ENCODE measurements at regions not wholly inside any gene's neighbourhood (a gene's known extent, or its start where the extent isn't known, plus 50 kb on each side); places are given as distances from the start of the nearest gene placed in this dataset.

- no peaks in the 10 kb centered on the region for H3K79me2 ChIP-seq (ENCODE audit: insufficient read depth, low read depth, low read length)
- H3K4me1 ChIP-seq (ENCODE audit: insufficient read depth, low read length, poor library complexity, severe bottlenecking) = no peaks in the 10 kb centered on the region
- no TSS peak for BruUV-seq (replicated peaks)
- intact Hi-C loops (cut with micrococcal nuclease; ENCODE audit: unreplicated experiment) = no loop called here
- no peaks in the 10 kb centered on the region for H3K9me2 ChIP-seq (ENCODE audit: insufficient read depth, low read length)
- ChIA-PET POLR2A (no interaction called here), CTCF (ENCODE audit: unreplicated experiment) (no interaction called here)
- H3K4me2 ChIP-seq (ENCODE audit: low read length) = no peak overlapping the region
- H4K20me1 ChIP-seq (ENCODE audit: insufficient read depth, low read length) = no peaks in the 10 kb centered on the region
- H2AFZ ChIP-seq (ENCODE audit: low read length) = no peak overlapping the region
- no peak overlapping the region for H3K27ac ChIP-seq (ENCODE audit: low read depth, low read length, poor library complexity, severe bottlenecking)
- TF ChIP-seq CTCF (conservative IDR thresholded peaks at IDR 0.05; ENCODE audit: low read length) (no peak), EZH2phosphoT487 (IDR thresholded peaks at IDR 0.05; ENCODE audit: borderline replicate concordance, low read depth, low read length) (no peak)
- no peaks in the 10 kb centered on the region for H3K9me3 ChIP-seq (ENCODE audit: low read length)
- H3K4me3 ChIP-seq (ENCODE audit: low read depth, low read length, poor library complexity, severe bottlenecking) = no peak overlapping the region
- no peaks in the 10 kb centered on the region for H3K36me3 ChIP-seq (ENCODE audit: insufficient read depth, low read length)
- DNase-seq (ENCODE audit: low spot score) = no peak
Observed at GRCh38 chr3:13217253-13217652, 144.0 kb upstream of the IQSEC1 start.

- H4K20me1 ChIP-seq (ENCODE audit: insufficient read depth, low read length) = no peaks in the 10 kb centered on the region
- no peak overlapping the region for H2AFZ ChIP-seq (ENCODE audit: low read length)
- no peak overlapping the region for H3K27ac ChIP-seq (ENCODE audit: low read depth, low read length, poor library complexity, severe bottlenecking)
- H3K79me2 ChIP-seq (ENCODE audit: insufficient read depth, low read depth, low read length) = no peaks in the 10 kb centered on the region
- no peaks in the 10 kb centered on the region for H3K9me3 ChIP-seq (ENCODE audit: low read length)
- no TSS peak for BruUV-seq (replicated peaks)
- H3K36me3 ChIP-seq (ENCODE audit: insufficient read depth, low read length) = no peaks in the 10 kb centered on the region
- H3K4me1 ChIP-seq (ENCODE audit: insufficient read depth, low read length, poor library complexity, severe bottlenecking) = no peaks in the 10 kb centered on the region
- intact Hi-C loops (cut with micrococcal nuclease; ENCODE audit: unreplicated experiment) = no loop called here
- H3K9me2 ChIP-seq (ENCODE audit: insufficient read depth, low read length) = no peaks in the 10 kb centered on the region
- no peak for DNase-seq (ENCODE audit: low spot score)
- no peak overlapping the region for H3K4me2 ChIP-seq (ENCODE audit: low read length)
- CTCF ChIA-PET (ENCODE audit: unreplicated experiment) = no interaction called here
- POLR2A ChIA-PET = interaction anchor here (0.5 kb wide), 1 partner anchor 263 kb away, joined by 3 read pairs; no protein-coding TSS in a partner anchor
- no peak overlapping the region for H3K4me3 ChIP-seq (ENCODE audit: low read depth, low read length, poor library complexity, severe bottlenecking)
- TF ChIP-seq EZH2phosphoT487 (IDR thresholded peaks at IDR 0.05; ENCODE audit: borderline replicate concordance, low read depth, low read length) = no peak
- no peak for TF ChIP-seq CTCF (conservative IDR thresholded peaks at IDR 0.05; ENCODE audit: low read length)
Observed at GRCh38 chr3:13215940-13216546, 142.8 kb upstream of the IQSEC1 start.

- no peaks in the 10 kb centered on the region for H3K79me2 ChIP-seq (ENCODE audit: insufficient read depth, low read depth, low read length)
- H3K36me3 ChIP-seq (ENCODE audit: insufficient read depth, low read length) = no peaks in the 10 kb centered on the region
- H3K9me2 ChIP-seq (ENCODE audit: insufficient read depth, low read length) = no peaks in the 10 kb centered on the region
- H3K9me3 ChIP-seq (ENCODE audit: low read length) = no peaks in the 10 kb centered on the region
- ChIA-PET POLR2A (no interaction called here), CTCF (ENCODE audit: unreplicated experiment) (interaction anchor here (0.5 kb wide), 1 partner anchor 47 kb away, joined by 5 read pairs; no protein-coding TSS in a partner anchor)
- no peaks in the 10 kb centered on the region for H3K4me1 ChIP-seq (ENCODE audit: insufficient read depth, low read length, poor library complexity, severe bottlenecking)
- no peak overlapping the region for H2AFZ ChIP-seq (ENCODE audit: low read length)
- BruUV-seq (replicated peaks) = no TSS peak
- intact Hi-C loops (cut with micrococcal nuclease; ENCODE audit: unreplicated experiment) = no loop called here
- no peak overlapping the region for H3K27ac ChIP-seq (ENCODE audit: low read depth, low read length, poor library complexity, severe bottlenecking)
- TF ChIP-seq EZH2phosphoT487 (IDR thresholded peaks at IDR 0.05; ENCODE audit: borderline replicate concordance, low read depth, low read length) (no peak), CTCF (conservative IDR thresholded peaks at IDR 0.05; ENCODE audit: low read length) (no peak)
- no peaks in the 10 kb centered on the region for H4K20me1 ChIP-seq (ENCODE audit: insufficient read depth, low read length)
- DNase-seq (ENCODE audit: low spot score) = no peak
- no peak overlapping the region for H3K4me2 ChIP-seq (ENCODE audit: low read length)
- no peak overlapping the region for H3K4me3 ChIP-seq (ENCODE audit: low read depth, low read length, poor library complexity, severe bottlenecking)
Observed at GRCh38 chr3:13214847-13215472, 141.7 kb upstream of the IQSEC1 start.

All from OCI-LY7 (cell line).